HG02973 (cell line): ENCODE measurements at regions not wholly inside any gene's neighbourhood (a gene's known extent, or its start where the extent isn't known, plus 50 kb on each side); places are given as distances from the start of the nearest gene placed in this dataset.

Source experiments
- ATAC-seq: cut with Tn5 transposase; IDR thresholded peaks from one replicate; pipeline ENCODE4 v1.9.1; 2021; ENCODE audit warnings: moderate library complexity; ENCODE audit not compliant: unreplicated experiment

GRCh38 chr2:9793156-9793917 lies 49.9 kb upstream of the TAF1B start:
- ATAC-seq: no peak
